Gastrocnemius medialis (tissue), 4 donors: ENCODE measurements at regions not wholly inside any gene's neighbourhood (a gene's known extent, or its start where the extent isn't known, plus 50 kb on each side); places are given as distances from the start of the nearest gene placed in this dataset.

ENCODE experiments used
- CTCF ChIP-seq, 5 experiments: fragments of 450-650 bp in 3 of 5; fragments of 200-600 bp in 2 of 5; sonication (generic) in 2 of 5; IDR thresholded peaks in 4 of 5; conservative IDR thresholded peaks in 1 of 5; 1 replicate in 4 of 5; 2 replicates in 1 of 5; pipeline ENCODE4 v1.5.1; 2016 to 2019; ENCODE audit warnings: antibody characterized with exemption in 5 of 5, mild to moderate bottlenecking in 3 of 5, moderate library complexity in 3 of 5
- POLR2A ChIP-seq, 2 donors: fragments of 450-650 bp; IDR thresholded peaks; one replicate each; pipeline ENCODE4 v1.6.1; 2017; ENCODE audit warnings: antibody characterized with exemption in 2 of 2, mild to moderate bottlenecking in 2 of 2, moderate library complexity in 2 of 2

GRCh38 chr16:80176114-80176513, 364.7 kb upstream of the DYNLRB2 start:
- TF ChIP-seq CTCF (IDR thresholded peaks at IDR 0.05 in 4 of 5, conservative IDR thresholded peaks at IDR 0.05 in 1 of 5) (no peak), POLR2A (IDR thresholded peaks at IDR 0.05) (no peak)
